ENCODE measurements at regions not wholly inside any gene's neighbourhood (a gene's known extent, or its start where the extent isn't known, plus 50 kb on each side); places are given as distances from the start of the nearest gene placed in this dataset.

DNA sequence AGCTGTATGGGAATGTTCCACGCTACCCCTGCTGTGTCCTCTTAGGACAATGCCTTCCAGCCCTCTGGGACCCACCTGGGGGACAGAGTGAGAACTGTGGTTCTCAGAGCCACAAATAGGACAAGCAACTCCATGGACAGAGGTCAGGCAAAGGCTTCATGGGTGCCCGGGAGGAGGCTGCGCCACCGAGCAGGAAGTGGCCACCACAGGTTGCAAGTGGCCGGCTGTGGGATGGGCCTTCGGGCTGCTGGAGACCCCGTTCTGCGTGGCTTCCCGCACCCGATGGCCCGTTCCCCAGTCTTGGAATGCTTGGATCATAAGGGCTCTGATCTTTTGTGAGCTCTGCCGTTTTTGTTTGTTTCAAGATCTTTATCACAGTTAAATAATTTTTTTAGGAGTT is 118.8 kb downstream of the BOD1 start:
- Histone ChIP-seq H3K4me3 (no peak overlapping the region), H3K4me1 (peaks cover 0 to 39% of the 10 kb centered on the region in 2 donors), H3K9me3 (no peaks in the 10 kb centered on the region), H3K36me3 (no peaks in the 10 kb centered on the region), H3K27me3 (no peaks in the 10 kb centered on the region), H3K27ac (peak overlapping the region; percentile 81 to 90)
- DNase-seq (ENCODE audit: low spot score), result no peak
- TF ChIP-seq, protein P1, sequence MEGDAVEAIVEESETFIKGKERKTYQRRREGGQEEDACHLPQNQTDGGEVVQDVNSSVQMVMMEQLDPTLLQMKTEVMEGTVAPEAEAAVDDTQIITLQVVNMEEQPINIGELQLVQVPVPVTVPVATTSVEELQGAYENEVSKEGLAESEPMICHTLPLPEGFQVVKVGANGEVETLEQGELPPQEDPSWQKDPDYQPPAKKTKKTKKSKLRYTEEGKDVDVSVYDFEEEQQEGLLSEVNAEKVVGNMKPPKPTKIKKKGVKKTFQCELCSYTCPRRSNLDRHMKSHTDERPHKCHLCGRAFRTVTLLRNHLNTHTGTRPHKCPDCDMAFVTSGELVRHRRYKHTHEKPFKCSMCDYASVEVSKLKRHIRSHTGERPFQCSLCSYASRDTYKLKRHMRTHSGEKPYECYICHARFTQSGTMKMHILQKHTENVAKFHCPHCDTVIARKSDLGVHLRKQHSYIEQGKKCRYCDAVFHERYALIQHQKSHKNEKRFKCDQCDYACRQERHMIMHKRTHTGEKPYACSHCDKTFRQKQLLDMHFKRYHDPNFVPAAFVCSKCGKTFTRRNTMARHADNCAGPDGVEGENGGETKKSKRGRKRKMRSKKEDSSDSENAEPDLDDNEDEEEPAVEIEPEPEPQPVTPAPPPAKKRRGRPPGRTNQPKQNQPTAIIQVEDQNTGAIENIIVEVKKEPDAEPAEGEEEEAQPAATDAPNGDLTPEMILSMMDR (IDR thresholded peaks at IDR 0.05), result no peak

DNA sequence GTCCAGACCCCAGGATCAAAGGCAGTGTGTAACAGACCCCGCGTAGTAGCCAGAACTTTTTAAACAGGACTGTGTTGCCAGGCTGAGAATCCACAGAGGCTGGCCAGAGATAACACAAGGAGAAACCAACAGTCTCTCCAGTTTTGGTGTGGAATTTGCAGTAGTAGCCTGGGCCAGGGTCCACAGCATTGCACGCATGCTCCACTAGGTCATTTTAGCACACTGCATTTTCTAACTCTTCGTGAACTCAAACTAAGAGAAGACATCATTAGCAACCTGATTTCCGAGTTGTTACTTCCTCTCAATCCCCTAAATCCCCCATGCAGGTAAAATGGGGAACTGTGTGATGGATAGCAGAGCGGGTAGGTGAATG is 119.6 kb downstream of the BOD1 start:
- H3K9me3 ChIP-seq, result no peaks in the 10 kb centered on the region
- peaks cover 0 to 39% of the 10 kb centered on the region in 2 donors for H3K4me1 ChIP-seq
- H3K27me3 ChIP-seq, result no peaks in the 10 kb centered on the region
- H3K27ac ChIP-seq, result peak overlapping the region; percentile 69 to 90
- H3K36me3 ChIP-seq, result no peaks in the 10 kb centered on the region
- TF ChIP-seq, protein P1 (IDR thresholded peaks at IDR 0.05), result no peak
- H3K4me3 ChIP-seq, result no peak overlapping the region
- DNase-seq (ENCODE audit: low spot score), result no peak

DNA sequence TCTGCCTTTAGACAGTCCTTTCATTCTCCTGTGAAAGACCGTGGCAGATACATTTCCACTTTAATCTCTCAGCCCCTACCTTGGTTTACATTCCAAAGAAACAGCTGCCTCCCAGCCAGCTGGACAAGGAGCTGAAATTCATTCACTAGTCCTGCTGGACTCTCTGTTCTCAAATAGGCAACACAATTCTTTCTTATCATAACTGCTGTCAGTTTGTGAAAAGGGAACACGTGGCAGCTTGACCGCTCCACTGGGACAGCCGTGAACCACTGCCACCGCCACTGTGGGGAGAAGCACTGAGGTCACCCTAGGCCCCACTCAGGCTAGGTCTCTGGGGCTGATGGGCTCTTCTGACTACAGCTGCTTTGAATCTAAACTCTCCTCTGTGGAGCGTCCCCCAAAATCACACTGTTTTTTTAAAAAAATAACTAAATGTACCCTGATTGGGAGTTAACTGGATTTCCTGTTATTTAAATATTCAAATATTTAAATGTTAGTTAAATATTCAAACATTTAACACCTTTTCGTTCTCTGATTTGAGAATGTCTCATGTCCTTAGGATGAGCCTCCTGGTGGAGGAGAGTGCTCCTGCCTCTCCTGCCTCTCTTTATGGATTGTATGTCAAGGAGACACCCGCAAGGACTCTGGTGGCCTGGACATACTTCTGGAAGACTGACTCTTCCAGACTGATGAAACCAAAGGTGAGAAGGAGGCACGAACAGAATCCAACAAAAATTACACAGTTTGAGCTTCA is 120.1 kb downstream of the BOD1 start:
- Histone ChIP-seq H3K27me3 (no peaks in the 10 kb centered on the region), H3K9me3 (no peaks in the 10 kb centered on the region), H3K36me3 (no peaks in the 10 kb centered on the region), H3K4me3 (no peak overlapping the region), H3K27ac (peak overlapping the region; percentile 69 to 90), H3K4me1 (peaks cover 0 to 39% of the 10 kb centered on the region in 2 donors)
- TF ChIP-seq, protein P1 (IDR thresholded peaks at IDR 0.05), result peak in 1 of 2 donors; percentile 38
- no peak for DNase-seq (ENCODE audit: low spot score)

DNA sequence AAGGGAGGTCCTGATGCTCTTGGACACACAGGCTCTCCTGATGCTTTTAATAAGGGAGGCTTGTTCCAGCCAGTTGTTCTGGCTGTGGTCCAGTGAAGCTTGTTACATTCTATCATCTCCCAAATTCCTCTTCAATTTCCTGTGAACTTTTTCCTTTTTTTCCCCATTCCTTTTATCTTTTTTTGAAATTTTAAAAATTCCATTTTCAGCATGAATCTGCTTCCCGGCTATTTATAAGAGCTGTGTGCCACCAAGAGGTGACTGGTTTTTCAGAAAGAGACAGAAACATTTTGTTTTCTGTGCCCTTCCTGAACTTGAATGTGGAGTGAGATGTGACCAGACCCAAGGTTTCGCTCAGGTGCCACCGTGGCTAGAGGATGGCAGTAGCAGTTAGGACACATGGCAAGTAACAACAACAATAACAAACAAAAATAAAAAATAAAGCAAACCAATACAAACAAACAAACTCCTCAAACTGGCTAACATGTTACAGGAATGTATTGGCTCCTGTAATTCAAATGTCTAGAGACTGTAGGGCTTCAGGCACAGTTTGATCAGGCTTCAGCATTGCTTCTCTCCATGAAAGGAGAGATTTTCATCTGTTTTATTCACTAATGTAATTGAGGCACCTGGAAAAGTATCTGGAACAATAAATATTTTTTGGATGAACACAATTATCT is 121.1 kb downstream of the BOD1 start:
- Histone ChIP-seq H3K4me1 (peaks cover 0 to 39% of the 10 kb centered on the region in 2 donors), H3K36me3 (no peaks in the 10 kb centered on the region), H3K27me3 (no peaks in the 10 kb centered on the region), H3K4me3 (no peak overlapping the region), H3K9me3 (no peaks in the 10 kb centered on the region), H3K27ac (peak overlapping the region; percentile 69 to 90)
- TF ChIP-seq, protein P1 (IDR thresholded peaks at IDR 0.05), result peak in 1 of 2 donors; percentile 25
- DNase-seq (ENCODE audit: low spot score), result no peak

DNA sequence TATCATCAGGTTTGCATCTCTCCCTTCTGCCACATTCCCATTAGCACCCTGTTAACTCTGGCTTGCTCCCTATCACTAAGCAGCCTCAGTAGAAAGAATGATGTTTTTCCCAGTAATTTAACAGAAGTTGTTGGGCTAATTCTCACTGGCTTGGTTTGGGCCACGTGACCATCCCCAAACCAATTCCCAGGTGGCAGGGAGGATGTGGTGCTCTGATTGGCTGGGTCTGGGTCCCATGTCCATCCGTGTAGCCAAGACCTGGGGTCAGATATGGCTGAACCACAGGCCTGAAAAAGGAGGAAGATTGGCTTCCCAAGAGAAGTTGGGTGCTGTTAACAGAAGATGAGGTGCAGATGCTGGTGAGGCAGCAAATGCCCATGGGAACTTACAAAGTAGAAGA is 122.0 kb downstream of the BOD1 start:
- Histone ChIP-seq H3K36me3 (no peaks in the 10 kb centered on the region), H3K9me3 (no peaks in the 10 kb centered on the region), H3K4me1 (peaks cover 0 to 32% of the 10 kb centered on the region in 2 donors), H3K27me3 (no peaks in the 10 kb centered on the region), H3K27ac (peak overlapping the region; percentile 69 to 90), H3K4me3 (no peak overlapping the region)
- DNase-seq (ENCODE audit: low spot score), result no peak
- TF ChIP-seq, protein P1 (IDR thresholded peaks at IDR 0.05), result no peak
